Suprapubic skin (tissue), 4 donors: ENCODE measurements at regions not wholly inside any gene's neighbourhood (a gene's known extent, or its start where the extent isn't known, plus 50 kb on each side); places are given as distances from the start of the nearest gene placed in this dataset.

ENCODE experiments used
- DNase-seq, 2 donors: peaks; one replicate each; pipeline ENCODE4 v3.0.0-alpha.2; 2019; ENCODE audit warnings: low spot score in 2 of 2
- H3K27ac ChIP-seq: fragments of 200-600 bp; sonication (generic); one replicate; pipeline ENCODE4 v1.5.1; 2019
- H3K27me3 ChIP-seq: fragments of 200-600 bp; sonication (generic); one replicate; pipeline ENCODE4 v1.5.1; 2019
- H3K36me3 ChIP-seq: fragments of 200-600 bp; sonication (generic); one replicate; pipeline ENCODE4 v1.5.1; 2019
- H3K4me1 ChIP-seq: fragments of 200-600 bp; sonication (generic); one replicate; pipeline ENCODE4 v1.5.1; 2019
- H3K4me3 ChIP-seq: fragments of 200-600 bp; sonication (generic); one replicate; pipeline ENCODE4 v1.5.1; 2019; ENCODE audit warnings: mild to moderate bottlenecking
- H3K9me3 ChIP-seq: fragments of 200-600 bp; sonication (generic); one replicate; pipeline ENCODE4 v1.5.1; 2019
- CTCF ChIP-seq, 2 donors: fragments of 200-600 bp in 1 of 2; fragments of 450-650 bp in 1 of 2; sonication (generic) in 1 of 2; IDR thresholded peaks; one replicate each; pipeline ENCODE4 v1.5.1; 2016 to 2019; ENCODE audit warnings: antibody characterized with exemption in 2 of 2, mild to moderate bottlenecking in 1 of 2, moderate library complexity in 1 of 2
- EP300 ChIP-seq: sonication (generic); formaldehyde crosslinking; IDR thresholded peaks from one replicate; pipeline ENCODE4 v1.6.1; 2017; ENCODE audit warnings: antibody characterized with exemption
- POLR2A ChIP-seq, 2 donors: fragments of 450-650 bp; IDR thresholded peaks; one replicate each; pipeline ENCODE4 v1.6.1; 2017; ENCODE audit warnings: antibody characterized with exemption in 2 of 2, mild to moderate bottlenecking in 2 of 2, moderate library complexity in 2 of 2
- POLR2AphosphoS5 ChIP-seq, 3 donors: sonication (generic); formaldehyde crosslinking; IDR thresholded peaks; one replicate each; pipeline ENCODE4 v1.6.1; 2017; ENCODE audit warnings: antibody characterized with exemption in 3 of 3
- WGBS: methylation state at CpG from one replicate; pipeline ENCODE4 v1.1.5; 2018; 5-methylcytosine and 5-hydroxymethylcytosine counted together

GRCh38 chr13:74067818-74068217 is 66.4 kb downstream of the KLF12 start:
- no peak for DNase-seq
- Histone ChIP-seq H3K27ac (no peak overlapping the region), H3K9me3 (no peaks in the 10 kb centered on the region), H3K4me1 (peaks cover 5% of the 10 kb centered on the region), H3K36me3 (no peaks in the 10 kb centered on the region), H3K4me3 (no peak overlapping the region), H3K27me3 (no peaks in the 10 kb centered on the region)
- TF ChIP-seq EP300 (no peak), POLR2A (IDR thresholded peaks at IDR 0.05) (no peak), POLR2AphosphoS5 (IDR thresholded peaks at IDR 0.05) (no peak), CTCF (IDR thresholded peaks at IDR 0.05) (no peak)
- 79% methylated on average over 2 of the region's 2 CpGs for WGBS

GRCh38 chr13:74066937-74067336 is 67.3 kb downstream of the KLF12 start:
- H3K27ac ChIP-seq: no peak overlapping the region
- no peaks in the 10 kb centered on the region for H3K36me3 ChIP-seq
- H3K4me1 ChIP-seq: peaks cover 14% of the 10 kb centered on the region
- no peaks in the 10 kb centered on the region for H3K27me3 ChIP-seq
- H3K4me3 ChIP-seq: no peak overlapping the region
- TF ChIP-seq POLR2AphosphoS5 (IDR thresholded peaks at IDR 0.05) (no peak), CTCF (IDR thresholded peaks at IDR 0.05) (no peak), POLR2A (IDR thresholded peaks at IDR 0.05) (no peak), EP300 (no peak)
- H3K9me3 ChIP-seq: no peaks in the 10 kb centered on the region
- DNase-seq: no peak

GRCh38 chr13:74064805-74065312 is 69.3 kb downstream of the KLF12 start:
- Histone ChIP-seq H3K9me3 (no peaks in the 10 kb centered on the region), H3K27me3 (no peaks in the 10 kb centered on the region), H3K4me1 (peaks cover 14% of the 10 kb centered on the region), H3K36me3 (no peaks in the 10 kb centered on the region), H3K4me3 (no peak overlapping the region), H3K27ac (no peak overlapping the region)
- WGBS: 79% methylated on average over 1 of the region's 1 CpG
- no peak for TF ChIP-seq CTCF (IDR thresholded peaks at IDR 0.05)
- TF ChIP-seq POLR2A (IDR thresholded peaks at IDR 0.05): no peak
- TF ChIP-seq EP300: no peak
- TF ChIP-seq POLR2AphosphoS5 (IDR thresholded peaks at IDR 0.05): no peak
- no peak for DNase-seq

GRCh38 chr13:74063533-74064100 is 70.6 kb downstream of the KLF12 start:
- Histone ChIP-seq H3K36me3 (no peaks in the 10 kb centered on the region), H3K9me3 (no peaks in the 10 kb centered on the region), H3K27me3 (no peaks in the 10 kb centered on the region), H3K4me1 (peaks cover 14% of the 10 kb centered on the region), H3K4me3 (no peak overlapping the region), H3K27ac (no peak overlapping the region)
- DNase-seq: no peak
- TF ChIP-seq POLR2A (IDR thresholded peaks at IDR 0.05): no peak
- TF ChIP-seq EP300: no peak
- no peak for TF ChIP-seq POLR2AphosphoS5 (IDR thresholded peaks at IDR 0.05)
- TF ChIP-seq CTCF (IDR thresholded peaks at IDR 0.05): no peak

GRCh38 chr13:74062933-74063332 is 71.3 kb downstream of the KLF12 start:
- no peaks in the 10 kb centered on the region for H3K27me3 ChIP-seq
- H3K36me3 ChIP-seq: no peaks in the 10 kb centered on the region
- TF ChIP-seq CTCF (IDR thresholded peaks at IDR 0.05): no peak
- no peak for TF ChIP-seq POLR2AphosphoS5 (IDR thresholded peaks at IDR 0.05)
- no peak for DNase-seq
- 33% methylated on average over 6 of the region's 6 CpGs for WGBS
- H3K27ac ChIP-seq: no peak overlapping the region
- no peak overlapping the region for H3K4me3 ChIP-seq
- no peaks in the 10 kb centered on the region for H3K9me3 ChIP-seq
- H3K4me1 ChIP-seq: peaks cover 14% of the 10 kb centered on the region
